Breast epithelium (tissue), 4 donors: ENCODE measurements at regions not wholly inside any gene's neighbourhood (a gene's known extent, or its start where the extent isn't known, plus 50 kb on each side); places are given as distances from the start of the nearest gene placed in this dataset.

Experiments used
- DNase-seq, 2 donors: peaks; one replicate each; pipeline ENCODE4 v3.0.0-alpha.2; 2019; ENCODE audit warnings: low spot score in 2 of 2
- H3K27ac ChIP-seq, 2 donors: fragments of 200-600 bp; sonication (generic) in 1 of 2; one replicate each; pipeline ENCODE4 v1.5.1; 2016 to 2019; ENCODE audit warnings: mild to moderate bottlenecking in 1 of 2
- H3K27me3 ChIP-seq, 2 donors: fragments of 200-600 bp; sonication (generic) in 1 of 2; one replicate each; pipeline versions ENCODE4 v1.5.1 to v1.6.0; 2017 to 2019; ENCODE audit warnings: control low read depth in 1 of 2, mild to moderate bottlenecking in 1 of 2
- H3K36me3 ChIP-seq: fragments of 200-600 bp; one replicate; pipeline ENCODE4 v1.5.1; 2019
- H3K4me1 ChIP-seq, 2 donors: fragments of 200-600 bp; sonication (generic); one replicate each; pipeline ENCODE4 v1.5.1; 2016 to 2019; ENCODE audit warnings: control low read depth in 1 of 2
- H3K4me3 ChIP-seq, 3 donors: fragments of 200-600 bp; sonication (generic); 1 replicate in 2 of 3; 2 replicates in 1 of 3; pipeline ENCODE4 v1.5.1; 2016 to 2019; ENCODE audit warnings: mild to moderate bottlenecking in 3 of 3, moderate library complexity in 2 of 3
- H3K9me3 ChIP-seq, 2 donors: fragments of 200-600 bp; sonication (generic) in 1 of 2; one replicate each; pipeline ENCODE4 v1.5.1; 2016 to 2019; ENCODE audit warnings: control low read depth in 1 of 2
- CTCF ChIP-seq, 3 donors: fragments of 450-650 bp; IDR thresholded peaks; one replicate each; pipeline ENCODE4 v1.5.1; 2016 to 2017; ENCODE audit warnings: antibody characterized with exemption in 3 of 3, mild to moderate bottlenecking in 3 of 3, moderate library complexity in 3 of 3
- POLR2A ChIP-seq: fragments of 450-650 bp; IDR thresholded peaks from one replicate; pipeline ENCODE4 v1.6.1; 2016; ENCODE audit warnings: antibody characterized with exemption, mild to moderate bottlenecking, moderate library complexity
- POLR2AphosphoS5 ChIP-seq, 3 donors: sonication (generic); formaldehyde crosslinking; IDR thresholded peaks; one replicate each; pipeline ENCODE4 v1.6.1; 2017; ENCODE audit warnings: antibody characterized with exemption in 3 of 3
- intact Hi-C: fragments of 100-400 bp; cut with DNase I; formaldehyde crosslinking; loops from one replicate; pipeline ENCODE4 v1.15.1; 2023; ENCODE audit warnings: low total_unique reads

- intact Hi-C loops = no loop called here
- Histone ChIP-seq H3K27ac (no peak overlapping the region), H3K36me3 (no peaks in the 10 kb centered on the region), H3K4me1 (no peaks in the 10 kb centered on the region), H3K9me3 (no peaks in the 10 kb centered on the region), H3K4me3 (no peak overlapping the region), H3K27me3 (no peaks in the 10 kb centered on the region)
- no peak for DNase-seq
- TF ChIP-seq POLR2A = no peak
- no peak for TF ChIP-seq POLR2AphosphoS5 (IDR thresholded peaks at IDR 0.05)
- no peak for TF ChIP-seq CTCF (IDR thresholded peaks at IDR 0.05)
Observed at GRCh38 chr21:17427157-17427556, 85.7 kb upstream of the CXADR start.

- TF ChIP-seq POLR2A (no peak), CTCF (IDR thresholded peaks at IDR 0.05) (no peak), POLR2AphosphoS5 (IDR thresholded peaks at IDR 0.05) (no peak)
- Histone ChIP-seq H3K4me3 (no peak overlapping the region), H3K4me1 (no peaks in the 10 kb centered on the region), H3K27me3 (no peaks in the 10 kb centered on the region), H3K9me3 (no peaks in the 10 kb centered on the region), H3K27ac (no peak overlapping the region), H3K36me3 (no peaks in the 10 kb centered on the region)
- intact Hi-C loops = no loop called here
- DNase-seq = no peak
Observed at GRCh38 chr21:17427831-17428483, 84.9 kb upstream of the CXADR start.

- intact Hi-C loops = no loop called here
- H3K27ac ChIP-seq = no peak overlapping the region
- no peaks in the 10 kb centered on the region for H3K9me3 ChIP-seq
- H3K4me3 ChIP-seq = no peak overlapping the region
- H3K27me3 ChIP-seq = no peaks in the 10 kb centered on the region
- H3K4me1 ChIP-seq = no peaks in the 10 kb centered on the region
- no peak for DNase-seq
- TF ChIP-seq CTCF (IDR thresholded peaks at IDR 0.05) (no peak), POLR2A (no peak), POLR2AphosphoS5 (IDR thresholded peaks at IDR 0.05) (no peak)
- no peaks in the 10 kb centered on the region for H3K36me3 ChIP-seq
Observed at GRCh38 chr21:17428484-17428869, 84.4 kb upstream of the CXADR start.

- H3K36me3 ChIP-seq = no peaks in the 10 kb centered on the region
- no peaks in the 10 kb centered on the region for H3K9me3 ChIP-seq
- TF ChIP-seq POLR2A (no peak), POLR2AphosphoS5 (IDR thresholded peaks at IDR 0.05) (no peak), CTCF (IDR thresholded peaks at IDR 0.05) (no peak)
- no peak for DNase-seq
- H3K27me3 ChIP-seq = no peaks in the 10 kb centered on the region
- no peak overlapping the region for H3K27ac ChIP-seq
- no peak overlapping the region for H3K4me3 ChIP-seq
- intact Hi-C loops = no loop called here
- no peaks in the 10 kb centered on the region for H3K4me1 ChIP-seq
Observed at GRCh38 chr21:17428980-17429379, 83.9 kb upstream of the CXADR start.

GRCh38 chr21:17429936-17430335 lies 82.9 kb upstream of the CXADR start:
- Histone ChIP-seq H3K27me3 (no peaks in the 10 kb centered on the region), H3K36me3 (no peaks in the 10 kb centered on the region), H3K4me1 (no peaks in the 10 kb centered on the region), H3K9me3 (no peaks in the 10 kb centered on the region), H3K27ac (no peak overlapping the region), H3K4me3 (no peak overlapping the region)
- intact Hi-C loops = no loop called here
- DNase-seq = no peak
- TF ChIP-seq CTCF (IDR thresholded peaks at IDR 0.05) = no peak
